ENCODE measurements at regions not wholly inside any gene's neighbourhood (a gene's known extent, or its start where the extent isn't known, plus 50 kb on each side); places are given as distances from the start of the nearest gene placed in this dataset.

GRCh38 chr17:5933430-5933829, 136.7 kb upstream of the WSCD1 start:
- TF ChIP-seq CTCF (IDR thresholded peaks at IDR 0.05; ENCODE audit: low read length) (no peak), EZH2 (optimal IDR thresholded peaks at IDR 0.05; ENCODE audit: low read depth, low read length) (no peak), EZH2phosphoT487 (IDR thresholded peaks at IDR 0.05; ENCODE audit: low read length) (no peak)
